ENCODE measurements at regions not wholly inside any gene's neighbourhood (a gene's known extent, or its start where the extent isn't known, plus 50 kb on each side); places are given as distances from the start of the nearest gene placed in this dataset.

- no peaks in the 10 kb centered on the region for H3K9me2 ChIP-seq (replicated peaks; ENCODE audit: insufficient read depth)
- H3K4me1 ChIP-seq (ENCODE audit: insufficient read depth): no peaks in the 10 kb centered on the region
- WGBS (ENCODE audit: low lambda C conversion rate, missing lambda C conversion rate): 93% methylated on average over 3 of the region's 3 CpGs
- no peaks in the 10 kb centered on the region for H3K9me3 ChIP-seq (ENCODE audit: low read depth)
- H3K4me2 ChIP-seq: no peak overlapping the region
- H2AFZ ChIP-seq: no peak overlapping the region
- no peaks in the 10 kb centered on the region for H4K20me1 ChIP-seq (ENCODE audit: insufficient read depth, poor library complexity, severe bottlenecking)
- H3K27ac ChIP-seq: no peak overlapping the region
- TF ChIP-seq, protein P1, sequence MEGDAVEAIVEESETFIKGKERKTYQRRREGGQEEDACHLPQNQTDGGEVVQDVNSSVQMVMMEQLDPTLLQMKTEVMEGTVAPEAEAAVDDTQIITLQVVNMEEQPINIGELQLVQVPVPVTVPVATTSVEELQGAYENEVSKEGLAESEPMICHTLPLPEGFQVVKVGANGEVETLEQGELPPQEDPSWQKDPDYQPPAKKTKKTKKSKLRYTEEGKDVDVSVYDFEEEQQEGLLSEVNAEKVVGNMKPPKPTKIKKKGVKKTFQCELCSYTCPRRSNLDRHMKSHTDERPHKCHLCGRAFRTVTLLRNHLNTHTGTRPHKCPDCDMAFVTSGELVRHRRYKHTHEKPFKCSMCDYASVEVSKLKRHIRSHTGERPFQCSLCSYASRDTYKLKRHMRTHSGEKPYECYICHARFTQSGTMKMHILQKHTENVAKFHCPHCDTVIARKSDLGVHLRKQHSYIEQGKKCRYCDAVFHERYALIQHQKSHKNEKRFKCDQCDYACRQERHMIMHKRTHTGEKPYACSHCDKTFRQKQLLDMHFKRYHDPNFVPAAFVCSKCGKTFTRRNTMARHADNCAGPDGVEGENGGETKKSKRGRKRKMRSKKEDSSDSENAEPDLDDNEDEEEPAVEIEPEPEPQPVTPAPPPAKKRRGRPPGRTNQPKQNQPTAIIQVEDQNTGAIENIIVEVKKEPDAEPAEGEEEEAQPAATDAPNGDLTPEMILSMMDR (IDR thresholded peaks at IDR 0.05; ENCODE audit: poor library complexity): no peak
- TF ChIP-seq EZH2phosphoT487 (IDR thresholded peaks at IDR 0.05; ENCODE audit: low read depth, severe bottlenecking, unreplicated experiment) (no peak), EZH2 (IDR thresholded peaks at IDR 0.05; ENCODE audit: borderline replicate concordance) (no peak)
- no peaks in the 10 kb centered on the region for H3K27me3 ChIP-seq
- H3K79me2 ChIP-seq: no peaks in the 10 kb centered on the region
- no peaks in the 10 kb centered on the region for H3K36me3 ChIP-seq (replicated peaks; ENCODE audit: insufficient read depth, low read depth)
- no peak overlapping the region for H3K4me3 ChIP-seq
- no peak for DNase-seq (ENCODE audit: low spot score)
Measured at GRCh38 chr10:9188022-9188810, 1133.7 kb downstream of the GATA3 start.

DNA sequence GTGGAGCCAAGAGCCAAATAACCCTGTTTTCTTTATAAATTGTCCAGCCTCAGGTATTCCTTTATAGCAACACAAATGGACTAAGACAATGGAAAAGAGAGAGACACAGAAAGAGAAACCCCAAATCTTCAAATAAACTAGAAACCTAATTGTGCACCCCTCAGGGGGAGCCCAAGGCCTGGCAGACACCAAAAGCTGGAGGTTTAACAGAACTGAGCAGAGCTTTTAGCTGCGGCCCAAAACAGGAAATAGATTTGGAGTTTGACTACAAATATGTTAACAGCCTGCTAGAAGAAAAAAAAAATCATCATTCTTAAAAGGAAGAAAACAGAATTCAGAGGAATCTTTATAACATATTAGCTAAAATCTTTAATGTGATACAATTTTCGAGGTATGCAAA lies 1135.0 kb downstream of the GATA3 start:
- Histone ChIP-seq H3K27me3 (no peaks in the 10 kb centered on the region), H2AFZ (no peak overlapping the region), H3K9me3 (ENCODE audit: low read depth) (no peaks in the 10 kb centered on the region), H3K79me2 (no peaks in the 10 kb centered on the region), H3K4me2 (no peak overlapping the region), H3K36me3 (replicated peaks; ENCODE audit: insufficient read depth, low read depth) (no peaks in the 10 kb centered on the region), H3K27ac (no peak overlapping the region), H3K4me3 (no peak overlapping the region), H4K20me1 (ENCODE audit: insufficient read depth, poor library complexity, severe bottlenecking) (no peaks in the 10 kb centered on the region), H3K9me2 (replicated peaks; ENCODE audit: insufficient read depth) (no peaks in the 10 kb centered on the region), H3K4me1 (ENCODE audit: insufficient read depth) (no peaks in the 10 kb centered on the region)
- TF ChIP-seq EZH2phosphoT487 (IDR thresholded peaks at IDR 0.05; ENCODE audit: low read depth, severe bottlenecking, unreplicated experiment) (no peak), EZH2 (IDR thresholded peaks at IDR 0.05; ENCODE audit: borderline replicate concordance) (no peak)
- TF ChIP-seq, protein P1 (IDR thresholded peaks at IDR 0.05; ENCODE audit: poor library complexity): no peak
- 83% methylated on average over 2 of the region's 2 CpGs for WGBS (ENCODE audit: low lambda C conversion rate, missing lambda C conversion rate)
- DNase-seq (ENCODE audit: low spot score): no peak

DNA sequence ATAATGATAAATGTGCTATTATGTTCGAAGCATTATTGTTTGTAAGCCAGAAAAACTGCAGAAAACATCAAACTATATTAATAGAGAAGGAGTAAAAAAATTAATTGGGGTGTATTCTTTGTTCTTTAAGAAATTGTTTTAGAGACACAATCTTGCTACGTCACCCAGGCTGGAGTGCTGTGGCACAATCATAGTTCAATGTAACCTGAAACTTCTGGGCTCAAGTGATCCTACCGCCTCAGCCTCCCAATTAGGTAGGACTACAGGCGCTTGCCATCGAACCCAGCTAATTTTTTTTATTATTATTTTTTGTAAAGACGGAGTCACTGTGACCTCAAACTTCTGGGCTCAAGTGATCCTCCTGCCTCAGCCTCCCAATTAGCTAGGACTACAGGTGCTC lies 1138.6 kb downstream of the GATA3 start:
- Histone ChIP-seq H3K27ac (no peak overlapping the region), H4K20me1 (ENCODE audit: insufficient read depth, poor library complexity, severe bottlenecking) (no peaks in the 10 kb centered on the region), H3K9me3 (ENCODE audit: low read depth) (no peaks in the 10 kb centered on the region), H3K4me3 (no peak overlapping the region), H3K4me1 (ENCODE audit: insufficient read depth) (no peaks in the 10 kb centered on the region), H3K4me2 (no peak overlapping the region), H2AFZ (no peak overlapping the region), H3K36me3 (replicated peaks; ENCODE audit: insufficient read depth, low read depth) (no peaks in the 10 kb centered on the region), H3K79me2 (no peaks in the 10 kb centered on the region), H3K9me2 (replicated peaks; ENCODE audit: insufficient read depth) (no peaks in the 10 kb centered on the region), H3K27me3 (no peaks in the 10 kb centered on the region)
- TF ChIP-seq EZH2phosphoT487 (IDR thresholded peaks at IDR 0.05; ENCODE audit: low read depth, severe bottlenecking, unreplicated experiment) (no peak), EZH2 (IDR thresholded peaks at IDR 0.05; ENCODE audit: borderline replicate concordance) (no peak)
- TF ChIP-seq, protein P1 (IDR thresholded peaks at IDR 0.05; ENCODE audit: poor library complexity): no peak
- 84% methylated on average over 6 of the region's 6 CpGs for WGBS (ENCODE audit: low lambda C conversion rate, missing lambda C conversion rate)
- DNase-seq (ENCODE audit: low spot score): no peak
